Ascending aorta (tissue), 2 donors: ENCODE measurements at regions not wholly inside any gene's neighbourhood (a gene's known extent, or its start where the extent isn't known, plus 50 kb on each side); places are given as distances from the start of the nearest gene placed in this dataset.
A peak's percentile ranks its signal among the peaks of the same experiment; 100 is the strongest.

Source experiments
- DNase-seq, 2 donors: peaks; one replicate each; pipeline ENCODE4 v3.0.0-alpha.2; 2019; ENCODE audit warnings: low spot score in 2 of 2
- H3K27ac ChIP-seq, 2 donors: fragments of 200-600 bp; sonication (generic); one replicate each; pipeline ENCODE4 v1.5.1; 2016 to 2017; ENCODE audit warnings: mild to moderate bottlenecking in 1 of 2
- H3K27me3 ChIP-seq: fragments of 200-600 bp; sonication (generic); one replicate; pipeline ENCODE4 v1.5.1; 2017
- H3K36me3 ChIP-seq, 2 donors: fragments of 200-600 bp; sonication (generic); one replicate each; pipeline ENCODE4 v1.5.1; 2016
- H3K4me1 ChIP-seq, 2 donors: fragments of 200-600 bp; sonication (generic); one replicate each; pipeline ENCODE4 v1.5.1; 2016 to 2017; ENCODE audit warnings: mild to moderate bottlenecking in 1 of 2
- H3K4me3 ChIP-seq, 2 donors: fragments of 200-600 bp; sonication (generic); one replicate each; pipeline ENCODE4 v1.5.1; 2016 to 2017; ENCODE audit warnings: mild to moderate bottlenecking in 1 of 2
- H3K9me3 ChIP-seq, 2 donors: fragments of 200-600 bp; sonication (generic); one replicate each; pipeline ENCODE4 v1.5.1; 2016
- intact Hi-C: fragments of 100-400 bp; cut with DNase I; formaldehyde crosslinking; loops from one replicate; pipeline ENCODE4 v1.15.1; 2023
- TF ChIP-seq, protein P1 (sequence below), 3 experiments: fragments of 200-600 bp in 2 of 3; fragments of 450-650 bp in 1 of 3; sonication (generic) in 2 of 3; IDR thresholded peaks; one replicate each; pipeline ENCODE4 v1.5.1; 2016 to 2019; ENCODE audit warnings: antibody characterized with exemption in 3 of 3, mild to moderate bottlenecking in 1 of 3, moderate library complexity in 1 of 3

DNA sequence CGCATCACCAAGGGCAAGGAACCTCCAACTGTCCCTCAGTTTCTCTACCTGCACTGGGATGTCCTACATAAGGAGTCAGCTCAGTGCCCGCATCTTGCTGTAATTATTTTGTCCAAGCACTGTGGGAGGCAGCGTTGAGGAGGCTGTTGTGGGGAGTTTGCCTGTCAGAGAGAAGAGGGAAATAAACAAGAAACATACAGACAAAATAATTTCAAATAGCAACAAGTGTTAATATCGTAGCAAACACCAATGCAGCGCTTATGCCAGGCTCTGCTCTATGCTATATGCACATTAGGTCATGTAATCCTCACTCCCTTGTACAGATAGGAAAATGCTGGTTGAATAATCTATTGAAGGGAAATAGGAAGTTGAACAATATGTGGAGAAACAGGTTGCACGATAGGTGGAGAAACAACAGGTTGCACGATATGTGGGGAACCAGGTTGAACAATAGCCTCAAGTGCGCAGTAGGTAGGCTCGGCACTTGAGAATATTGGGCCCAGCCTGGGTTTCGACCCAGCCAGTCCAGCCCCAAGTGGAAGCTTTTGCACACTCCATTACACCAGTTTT is 91.2 kb upstream of the SIRPA start:
- peak overlapping the region; percentile 52 to 69 for H3K27ac ChIP-seq

DNA sequence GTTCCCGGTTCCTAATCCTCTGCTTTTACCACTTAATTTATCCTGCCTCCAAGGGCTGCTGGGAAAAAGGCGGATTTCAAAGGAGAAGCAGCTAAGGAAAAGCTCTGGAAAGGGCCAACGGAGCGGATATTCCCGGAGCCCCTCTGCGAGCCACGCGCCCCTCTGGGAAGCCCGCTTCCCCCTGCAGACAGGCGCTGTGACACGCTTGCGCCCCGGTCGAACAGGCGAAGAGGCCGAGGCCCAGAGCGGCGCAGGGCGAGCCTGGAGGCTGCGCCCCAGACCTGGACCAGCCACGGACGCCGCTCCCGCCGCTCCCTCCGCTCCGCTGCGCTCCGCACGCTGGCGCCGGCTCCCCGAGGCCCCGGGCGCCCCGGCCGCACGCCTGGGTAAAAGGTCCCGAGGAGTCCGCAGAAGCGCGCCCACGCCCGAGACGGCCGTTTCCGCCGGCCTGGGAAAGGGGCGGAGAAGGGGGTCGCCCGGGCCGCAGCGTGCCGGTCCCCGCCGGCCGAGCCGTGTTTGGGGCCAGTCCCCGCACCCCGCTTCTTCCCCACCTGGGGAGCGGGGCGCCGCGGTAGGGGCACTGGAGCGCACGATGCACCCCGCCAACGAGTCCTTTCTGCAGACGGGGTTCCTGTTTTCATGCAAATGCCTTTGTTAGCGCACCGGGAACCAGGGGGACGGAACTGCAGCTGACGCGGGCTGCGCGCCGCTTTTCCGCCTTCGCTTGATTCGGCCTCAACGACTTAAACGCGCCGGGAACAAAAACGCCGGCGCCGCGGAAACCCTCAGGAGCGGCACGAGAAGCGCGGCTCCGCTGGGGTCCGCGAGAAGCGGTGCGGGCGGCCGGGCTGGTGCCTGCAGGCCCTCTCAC is 91.9 kb upstream of the SIRPA start:
- Histone ChIP-seq H3K9me3 (no peaks in the 10 kb centered on the region), H3K4me1 (peaks cover 4 to 6% of the 10 kb centered on the region in 2 donors), H3K27ac (peak overlapping the region; percentile 52 to 69), H3K36me3 (no peaks in the 10 kb centered on the region), H3K27me3 (no peaks in the 10 kb centered on the region), H3K4me3 (peak overlapping the region; percentile 74 to 76)
- intact Hi-C loops, result loop anchor here (1.0 to 10.0 kb wide), 3 partner anchors 17 to 338 kb away; partner anchors contain the start of genes NSFL1C and SIRPA
- peak in 1 of 2 donors; percentile 77 for DNase-seq
- TF ChIP-seq, protein P1, sequence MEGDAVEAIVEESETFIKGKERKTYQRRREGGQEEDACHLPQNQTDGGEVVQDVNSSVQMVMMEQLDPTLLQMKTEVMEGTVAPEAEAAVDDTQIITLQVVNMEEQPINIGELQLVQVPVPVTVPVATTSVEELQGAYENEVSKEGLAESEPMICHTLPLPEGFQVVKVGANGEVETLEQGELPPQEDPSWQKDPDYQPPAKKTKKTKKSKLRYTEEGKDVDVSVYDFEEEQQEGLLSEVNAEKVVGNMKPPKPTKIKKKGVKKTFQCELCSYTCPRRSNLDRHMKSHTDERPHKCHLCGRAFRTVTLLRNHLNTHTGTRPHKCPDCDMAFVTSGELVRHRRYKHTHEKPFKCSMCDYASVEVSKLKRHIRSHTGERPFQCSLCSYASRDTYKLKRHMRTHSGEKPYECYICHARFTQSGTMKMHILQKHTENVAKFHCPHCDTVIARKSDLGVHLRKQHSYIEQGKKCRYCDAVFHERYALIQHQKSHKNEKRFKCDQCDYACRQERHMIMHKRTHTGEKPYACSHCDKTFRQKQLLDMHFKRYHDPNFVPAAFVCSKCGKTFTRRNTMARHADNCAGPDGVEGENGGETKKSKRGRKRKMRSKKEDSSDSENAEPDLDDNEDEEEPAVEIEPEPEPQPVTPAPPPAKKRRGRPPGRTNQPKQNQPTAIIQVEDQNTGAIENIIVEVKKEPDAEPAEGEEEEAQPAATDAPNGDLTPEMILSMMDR (IDR thresholded peaks at IDR 0.05), result no peak

More for the DNA sequence above, 91.2 kb upstream of the SIRPA start:
- Histone ChIP-seq H3K36me3 (no peaks in the 10 kb centered on the region), H3K27me3 (no peaks in the 10 kb centered on the region), H3K9me3 (no peaks in the 10 kb centered on the region), H3K4me3 (peak overlapping the region; percentile 74 to 76), H3K4me1 (peaks cover 4 to 9% of the 10 kb centered on the region in 2 donors)
- intact Hi-C loops, result loop anchor here (1.0 to 10.0 kb wide), 3 partner anchors 16 to 339 kb away; partner anchors contain the start of genes NSFL1C and SIRPA
- DNase-seq, result peak in 1 of 2 donors; percentile 38
- TF ChIP-seq, protein P1 (IDR thresholded peaks at IDR 0.05), result no peak

DNA sequence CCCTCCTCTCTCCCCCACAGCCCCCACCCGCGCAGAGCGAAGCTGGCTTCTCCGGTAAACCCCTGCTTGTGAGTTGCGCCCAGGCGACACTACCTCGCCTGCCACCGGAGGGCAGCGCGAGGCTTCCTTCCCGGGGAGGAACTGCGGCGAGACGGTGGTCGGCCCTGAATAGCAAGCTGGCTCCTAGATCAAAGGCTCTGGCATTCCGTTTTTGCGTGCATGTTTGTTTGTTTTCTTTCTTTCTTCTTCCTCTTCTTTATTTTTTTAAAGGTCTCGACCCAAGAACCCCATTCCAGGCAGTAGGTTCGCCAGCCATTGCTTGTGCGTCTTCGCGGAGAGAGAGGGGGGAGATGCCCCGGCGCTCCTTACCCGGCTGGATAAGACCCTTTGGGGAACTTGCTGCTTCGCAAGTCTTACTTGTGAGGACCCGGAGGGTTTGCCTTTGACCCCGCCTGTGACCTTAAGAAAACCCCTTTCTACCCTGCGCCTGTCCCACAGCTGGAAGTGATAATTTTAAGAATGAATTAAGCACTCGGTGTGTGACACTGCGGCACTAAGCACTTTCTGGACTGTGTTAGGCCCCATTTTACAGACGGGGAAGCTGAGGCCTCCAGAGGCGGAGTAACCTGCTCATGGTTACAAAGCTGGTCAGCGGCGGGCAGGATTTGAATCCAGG is 92.7 kb upstream of the SIRPA start:
- intact Hi-C loops, result loop anchor here (1.0 to 10.0 kb wide), 3 partner anchors 18 to 338 kb away; partner anchors contain the start of genes NSFL1C and SIRPA

DNA sequence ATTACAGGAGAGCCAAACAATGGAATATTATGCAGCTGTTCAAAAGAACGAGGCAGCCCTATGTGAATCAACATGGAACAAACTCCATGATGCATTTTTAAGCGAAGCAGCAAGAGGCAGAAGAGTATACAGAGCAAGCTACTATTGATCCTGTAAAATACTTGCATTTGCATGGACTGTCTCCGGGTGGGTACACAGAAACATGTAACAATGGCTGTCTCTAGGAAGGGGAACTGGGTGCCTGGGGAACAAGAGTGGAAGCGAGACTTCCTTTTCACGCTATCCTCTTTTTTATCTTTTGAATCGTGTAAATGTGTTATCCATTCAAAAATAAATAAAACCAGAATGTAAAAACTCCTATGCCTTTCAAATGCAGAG is 93.3 kb upstream of the SIRPA start:
- peaks cover 4 to 6% of the 10 kb centered on the region in 2 donors for H3K4me1 ChIP-seq
- no peaks in the 10 kb centered on the region for H3K9me3 ChIP-seq
- no peaks in the 10 kb centered on the region for H3K36me3 ChIP-seq
- DNase-seq, result no peak
- no peaks in the 10 kb centered on the region for H3K27me3 ChIP-seq
- no peak overlapping the region for H3K27ac ChIP-seq
- TF ChIP-seq, protein P1 (IDR thresholded peaks at IDR 0.05), result no peak
- H3K4me3 ChIP-seq, result peak overlapping the region; percentile 74 to 76
- intact Hi-C loops, result loop anchor here (1.0 to 10.0 kb wide), 2 partner anchors 25 to 337 kb away; partner anchors contain the start of gene NSFL1C

More for the DNA sequence above, 92.7 kb upstream of the SIRPA start:
- Histone ChIP-seq H3K27ac (peak overlapping the region; percentile 52 to 69), H3K9me3 (no peaks in the 10 kb centered on the region), H3K4me1 (peaks cover 4 to 6% of the 10 kb centered on the region in 2 donors), H3K27me3 (no peaks in the 10 kb centered on the region), H3K36me3 (no peaks in the 10 kb centered on the region), H3K4me3 (peak overlapping the region; percentile 74 to 76)
- peak in 1 of 2 donors; percentile 83 for DNase-seq
- TF ChIP-seq, protein P1 (IDR thresholded peaks at IDR 0.05), result peak; percentile 65 to 87 (median 67)

DNA sequence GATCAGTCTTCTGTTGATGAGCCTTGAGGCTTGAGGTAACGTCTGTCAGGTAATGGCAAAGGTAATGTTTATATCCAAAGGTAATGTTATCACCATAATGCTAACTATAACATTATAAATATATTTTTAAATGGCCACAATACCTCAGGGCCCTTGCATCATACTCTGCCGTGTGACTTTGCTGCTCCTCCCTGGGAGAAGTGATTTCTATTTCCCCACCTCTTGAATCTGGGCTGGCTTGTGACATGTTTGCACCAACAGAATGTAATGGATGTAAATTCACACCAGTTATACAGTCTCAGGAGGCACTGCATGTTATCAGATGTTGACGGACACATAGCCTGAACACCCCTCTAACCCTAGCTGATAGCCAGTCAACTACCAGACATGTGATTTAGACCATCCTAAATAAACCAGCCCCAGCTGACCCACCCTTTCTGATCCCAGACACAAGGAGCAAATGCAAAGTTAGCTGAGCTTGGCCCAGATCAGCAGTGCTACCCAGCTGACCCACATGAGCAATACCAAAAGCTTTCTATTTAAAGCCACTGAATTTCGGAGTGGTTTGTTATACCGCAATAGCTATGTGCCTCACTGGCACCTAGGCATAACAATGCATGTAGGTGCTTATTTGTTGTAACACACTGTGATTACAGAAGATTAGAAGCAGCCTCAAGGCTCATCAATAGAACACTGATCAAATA is 93.8 kb upstream of the SIRPA start:
- Histone ChIP-seq H3K36me3 (no peaks in the 10 kb centered on the region), H3K9me3 (no peaks in the 10 kb centered on the region), H3K4me3 (peak overlapping the region in 1 of 2 donors; percentile 74), H3K27me3 (no peaks in the 10 kb centered on the region), H3K27ac (no peak overlapping the region), H3K4me1 (peaks cover 4 to 6% of the 10 kb centered on the region in 2 donors)
- TF ChIP-seq, protein P1 (IDR thresholded peaks at IDR 0.05), result no peak
- intact Hi-C loops, result loop anchor here (1.0 to 10.0 kb wide), 2 partner anchors 24 to 337 kb away; partner anchors contain the start of gene NSFL1C
- DNase-seq, result peak in 1 of 2 donors; percentile 50
